ENCODE measurements at regions not wholly inside any gene's neighbourhood (a gene's known extent, or its start where the extent isn't known, plus 50 kb on each side); places are given as distances from the start of the nearest gene placed in this dataset.

DNA sequence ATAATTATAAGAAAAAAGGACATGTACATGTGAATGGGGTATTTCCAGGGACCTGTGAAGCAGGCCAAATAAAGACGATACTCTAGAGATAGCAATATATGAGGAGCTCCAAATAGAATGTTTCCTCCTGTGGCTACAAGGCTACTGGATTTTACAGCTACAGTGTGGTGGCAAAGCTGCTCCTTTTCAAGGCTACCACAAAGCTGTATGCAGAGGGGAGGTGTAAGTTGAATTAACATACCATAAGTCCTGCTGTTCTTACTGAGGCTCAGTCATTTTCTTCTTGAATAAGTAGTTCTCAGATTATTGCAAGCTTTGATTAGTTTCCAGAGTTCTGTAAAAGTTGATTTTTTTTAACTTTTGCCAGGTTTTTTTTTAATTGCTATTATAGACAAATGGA lies 1184.6 kb upstream of the EPHA6 start:
- no peak overlapping the region for H3K9ac ChIP-seq (ENCODE audit: low read depth in 1 of 2, low read length in 2 of 2)

DNA sequence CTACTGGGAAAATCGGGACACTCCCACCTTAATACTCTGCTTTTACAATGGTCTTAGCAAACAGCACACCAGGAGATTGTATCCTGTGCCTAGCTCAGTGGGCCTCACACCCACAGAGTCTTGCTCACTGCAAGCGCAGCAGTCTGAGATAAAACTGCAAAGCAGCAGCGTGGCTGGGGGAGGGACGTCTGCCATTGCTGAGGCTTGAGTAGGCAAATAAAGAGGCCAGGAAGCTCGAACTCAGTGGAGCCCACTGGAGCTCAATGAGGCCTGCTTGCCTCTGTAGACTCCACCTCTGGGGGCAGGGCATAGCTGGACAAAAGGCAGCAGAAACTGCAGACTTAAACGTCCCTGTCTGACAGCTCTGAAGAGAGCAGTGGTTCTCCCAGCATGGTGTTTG lies 1169.1 kb upstream of the EPHA6 start:
- Histone ChIP-seq H3K27ac (ENCODE audit: low read depth in 2 of 2, low read length in 2 of 2) (no peak overlapping the region), H3K4me3 (ENCODE audit: low read length in 2 of 2) (no peak overlapping the region), H3K4me1 (ENCODE audit: control insufficient read depth in 2 of 2, insufficient read depth in 2 of 2, low read length in 2 of 2) (no peaks in the 10 kb centered on the region), H3K9me3 (ENCODE audit: control insufficient read depth in 2 of 2, low read length in 2 of 2) (no peaks in the 10 kb centered on the region), H3K9ac (ENCODE audit: low read depth in 1 of 2, low read length in 2 of 2) (no peak overlapping the region), H3K27me3 (ENCODE audit: control insufficient read depth in 2 of 2, insufficient read depth in 2 of 2, low read length in 2 of 2) (no peaks in the 10 kb centered on the region), H3K36me3 (ENCODE audit: control insufficient read depth in 2 of 2, insufficient read depth in 2 of 2, low read length in 2 of 2) (no peaks in the 10 kb centered on the region)

More for the DNA sequence above, 1184.6 kb upstream of the EPHA6 start:
- H3K9me3 ChIP-seq (ENCODE audit: control insufficient read depth in 2 of 2, low read length in 2 of 2), result no peaks in the 10 kb centered on the region
- no peaks in the 10 kb centered on the region for H3K36me3 ChIP-seq (ENCODE audit: control insufficient read depth in 2 of 2, insufficient read depth in 2 of 2, low read length in 2 of 2)
- H3K27ac ChIP-seq (ENCODE audit: low read depth in 2 of 2, low read length in 2 of 2), result no peak overlapping the region
- no peak overlapping the region for H3K4me3 ChIP-seq (ENCODE audit: low read length in 2 of 2)
- no peaks in the 10 kb centered on the region for H3K4me1 ChIP-seq (ENCODE audit: control insufficient read depth in 2 of 2, insufficient read depth in 2 of 2, low read length in 2 of 2)
- no peaks in the 10 kb centered on the region for H3K27me3 ChIP-seq (ENCODE audit: control insufficient read depth in 2 of 2, insufficient read depth in 2 of 2, low read length in 2 of 2)

DNA sequence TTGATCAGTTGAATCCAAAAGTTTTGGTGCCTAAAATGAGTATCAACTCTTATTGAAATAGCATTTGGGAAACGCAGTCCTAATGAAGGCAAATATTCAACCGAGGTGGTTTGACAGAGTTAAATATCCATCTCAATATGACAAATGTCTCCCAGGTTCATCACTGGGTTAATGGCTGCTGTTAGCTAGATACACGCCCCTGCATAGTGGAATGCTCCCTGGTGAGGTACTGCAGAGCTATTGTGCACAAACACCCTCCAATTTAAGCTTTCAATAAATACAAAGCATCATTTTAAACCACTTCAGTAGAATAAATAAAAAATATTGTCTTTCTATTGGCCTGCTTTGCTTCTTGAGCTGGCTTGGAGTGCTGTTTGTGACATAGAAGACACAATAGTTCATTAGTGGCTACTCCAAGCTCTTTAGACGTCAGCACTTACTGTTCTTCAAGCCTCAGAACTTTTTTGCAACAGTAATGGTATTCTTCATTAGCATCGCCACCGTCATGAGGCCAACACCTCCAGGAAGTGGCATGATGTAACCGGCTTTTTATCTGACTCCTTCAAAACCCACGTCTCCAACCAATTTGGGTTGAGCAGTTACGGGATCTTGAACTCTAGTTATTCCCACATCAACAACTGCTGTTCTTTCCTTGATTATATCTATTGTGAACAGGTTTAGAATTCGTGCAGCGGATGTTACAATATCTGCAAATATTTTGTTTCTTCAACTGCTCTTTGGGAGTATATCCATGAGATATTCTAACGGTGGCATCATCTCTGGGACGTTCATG lies 1159.6 kb upstream of the EPHA6 start:
- peaks cover 0 to 2% of the 10 kb centered on the region in 2 donors for H3K9me3 ChIP-seq (ENCODE audit: control insufficient read depth in 2 of 2, low read length in 2 of 2)
- H3K9ac ChIP-seq (ENCODE audit: low read depth in 1 of 2, low read length in 2 of 2), result no peak overlapping the region
- H3K36me3 ChIP-seq (ENCODE audit: control insufficient read depth in 2 of 2, insufficient read depth in 2 of 2, low read length in 2 of 2), result no peaks in the 10 kb centered on the region
- no peak overlapping the region for H3K4me3 ChIP-seq (ENCODE audit: low read length in 2 of 2)
- H3K27me3 ChIP-seq (ENCODE audit: control insufficient read depth in 2 of 2, insufficient read depth in 2 of 2, low read length in 2 of 2), result no peaks in the 10 kb centered on the region
- no peak overlapping the region for H3K27ac ChIP-seq (ENCODE audit: low read depth in 2 of 2, low read length in 2 of 2)
- no peaks in the 10 kb centered on the region for H3K4me1 ChIP-seq (ENCODE audit: control insufficient read depth in 2 of 2, insufficient read depth in 2 of 2, low read length in 2 of 2)

DNA sequence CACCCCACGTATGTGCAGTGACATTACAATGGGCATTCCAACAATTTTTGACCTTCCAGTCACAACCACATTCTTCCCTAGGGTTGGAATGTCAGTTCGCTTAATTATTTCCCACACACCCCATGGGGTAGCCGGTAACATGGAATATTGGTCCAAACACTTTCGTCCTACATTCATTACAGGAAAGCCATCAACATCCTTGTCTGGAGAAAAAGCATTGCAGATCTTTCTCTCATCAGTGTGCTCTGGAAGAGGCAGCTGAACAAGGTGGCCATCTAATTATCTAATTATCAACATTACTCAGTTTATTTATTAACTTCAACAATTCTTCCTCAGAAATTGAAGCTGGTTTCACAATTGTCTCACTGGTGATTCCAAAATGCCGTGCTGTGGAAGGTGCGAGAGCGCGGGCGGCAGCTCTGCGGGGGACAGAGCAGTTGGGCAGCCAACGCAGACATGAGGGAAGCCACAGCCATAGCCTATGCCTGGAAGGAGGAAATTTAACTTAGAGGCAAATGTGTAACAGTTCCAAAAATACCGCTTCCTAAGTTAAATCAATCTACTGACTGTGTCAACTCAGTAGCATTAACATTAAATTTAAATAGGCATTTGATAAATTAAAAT lies 1158.9 kb upstream of the EPHA6 start:
- Histone ChIP-seq H3K27ac (ENCODE audit: low read depth in 2 of 2, low read length in 2 of 2) (no peak overlapping the region), H3K9ac (ENCODE audit: low read depth in 1 of 2, low read length in 2 of 2) (no peak overlapping the region), H3K9me3 (ENCODE audit: control insufficient read depth in 2 of 2, low read length in 2 of 2) (peaks cover 0 to 2% of the 10 kb centered on the region in 2 donors), H3K27me3 (ENCODE audit: control insufficient read depth in 2 of 2, insufficient read depth in 2 of 2, low read length in 2 of 2) (no peaks in the 10 kb centered on the region), H3K36me3 (ENCODE audit: control insufficient read depth in 2 of 2, insufficient read depth in 2 of 2, low read length in 2 of 2) (no peaks in the 10 kb centered on the region), H3K4me1 (ENCODE audit: control insufficient read depth in 2 of 2, insufficient read depth in 2 of 2, low read length in 2 of 2) (no peaks in the 10 kb centered on the region), H3K4me3 (ENCODE audit: low read length in 2 of 2) (no peak overlapping the region)

DNA sequence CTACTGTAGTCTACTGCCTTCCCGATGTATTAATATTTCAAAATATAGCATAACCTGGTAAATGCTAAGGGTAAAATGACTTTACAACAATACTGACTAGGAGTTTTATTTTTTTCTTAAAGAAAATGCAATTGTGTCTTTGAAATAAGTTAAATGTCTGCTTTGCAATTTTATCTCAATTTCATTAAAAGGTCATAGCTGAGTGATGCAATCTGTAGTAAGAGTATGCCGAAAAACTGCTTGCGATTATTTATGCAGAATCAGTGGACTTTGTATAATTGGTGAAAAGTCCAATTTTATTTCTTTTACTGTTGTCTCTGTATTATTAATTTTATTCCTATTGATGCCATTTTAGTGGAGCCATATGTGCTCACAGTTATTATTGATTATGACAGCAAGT lies 1143.6 kb upstream of the EPHA6 start:
- no peaks in the 10 kb centered on the region for H3K36me3 ChIP-seq (ENCODE audit: control insufficient read depth in 2 of 2, insufficient read depth in 2 of 2, low read length in 2 of 2)
- no peak overlapping the region for H3K4me3 ChIP-seq (ENCODE audit: low read length in 2 of 2)
- no peaks in the 10 kb centered on the region for H3K4me1 ChIP-seq (ENCODE audit: control insufficient read depth in 2 of 2, insufficient read depth in 2 of 2, low read length in 2 of 2)

DNA sequence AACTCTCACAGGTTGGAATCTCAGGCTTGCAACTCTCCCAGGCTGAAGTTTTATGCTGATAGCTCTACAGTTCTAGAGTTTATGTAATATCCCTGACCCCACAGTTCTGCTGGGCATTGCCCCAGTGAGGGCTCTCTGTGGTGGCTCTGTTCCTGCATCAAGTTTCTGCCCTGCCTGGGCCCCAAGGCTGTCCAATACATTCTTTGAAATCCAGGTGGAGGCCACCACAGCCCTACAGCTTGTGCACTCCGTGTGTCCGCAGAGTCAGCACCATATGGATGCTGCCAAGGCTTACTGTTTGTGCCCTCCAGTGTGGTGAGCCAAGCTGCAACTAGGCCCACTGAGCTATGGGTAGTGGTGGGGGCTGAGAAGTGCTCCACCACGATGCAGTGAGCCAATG lies 1141.2 kb upstream of the EPHA6 start:
- H3K27me3 ChIP-seq (ENCODE audit: control insufficient read depth in 2 of 2, insufficient read depth in 2 of 2, low read length in 2 of 2), result no peaks in the 10 kb centered on the region

More for the DNA sequence above, 1143.6 kb upstream of the EPHA6 start:
- Histone ChIP-seq H3K27ac (ENCODE audit: low read depth in 2 of 2, low read length in 2 of 2) (no peak overlapping the region), H3K9me3 (ENCODE audit: control insufficient read depth in 2 of 2, low read length in 2 of 2) (no peaks in the 10 kb centered on the region), H3K9ac (ENCODE audit: low read depth in 1 of 2, low read length in 2 of 2) (no peak overlapping the region), H3K27me3 (ENCODE audit: control insufficient read depth in 2 of 2, insufficient read depth in 2 of 2, low read length in 2 of 2) (no peaks in the 10 kb centered on the region)

DNA sequence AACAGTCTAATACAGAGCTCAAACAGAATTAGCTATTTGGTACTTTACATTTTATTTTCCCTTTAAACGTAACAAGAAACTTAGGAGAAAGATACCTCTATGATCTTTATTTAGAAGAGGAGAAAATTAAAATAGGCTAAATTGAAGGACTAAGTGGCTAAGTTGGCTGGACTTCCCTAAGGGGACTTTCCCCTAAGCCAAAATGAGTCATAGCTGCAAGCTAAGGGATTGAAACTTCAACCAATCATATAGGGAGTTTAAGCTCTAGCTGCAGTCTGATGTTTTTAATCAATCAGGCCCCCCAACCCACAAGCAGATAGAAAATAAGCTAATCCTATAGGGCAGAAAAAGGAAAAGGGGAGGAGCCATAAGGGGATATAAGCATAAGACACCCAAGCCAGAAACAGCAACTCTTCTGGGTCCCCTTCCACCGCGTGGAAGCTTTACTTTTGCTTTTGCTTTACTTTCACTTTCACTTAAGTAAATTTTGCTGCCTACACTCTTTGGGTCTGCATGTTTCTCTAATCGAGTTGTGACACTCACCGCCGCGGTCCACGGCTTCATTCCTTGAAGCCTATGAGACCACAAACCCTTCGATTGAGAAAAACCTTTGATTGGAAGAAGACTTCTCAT lies 1108.5 kb upstream of the EPHA6 start:
- no peak overlapping the region for H3K9ac ChIP-seq (ENCODE audit: low read depth in 1 of 2, low read length in 2 of 2)
- H3K4me1 ChIP-seq (ENCODE audit: control insufficient read depth in 2 of 2, insufficient read depth in 2 of 2, low read length in 2 of 2), result no peaks in the 10 kb centered on the region
- H3K4me3 ChIP-seq (ENCODE audit: low read length in 2 of 2), result peak overlapping the region; percentile 39 to 49

More for the DNA sequence above, 1141.2 kb upstream of the EPHA6 start:
- H3K27ac ChIP-seq (ENCODE audit: low read depth in 2 of 2, low read length in 2 of 2), result no peak overlapping the region
- no peak overlapping the region for H3K9ac ChIP-seq (ENCODE audit: low read depth in 1 of 2, low read length in 2 of 2)
- H3K4me1 ChIP-seq (ENCODE audit: control insufficient read depth in 2 of 2, insufficient read depth in 2 of 2, low read length in 2 of 2), result no peaks in the 10 kb centered on the region
- H3K36me3 ChIP-seq (ENCODE audit: control insufficient read depth in 2 of 2, insufficient read depth in 2 of 2, low read length in 2 of 2), result no peaks in the 10 kb centered on the region
- no peak overlapping the region for H3K4me3 ChIP-seq (ENCODE audit: low read length in 2 of 2)
- no peaks in the 10 kb centered on the region for H3K9me3 ChIP-seq (ENCODE audit: control insufficient read depth in 2 of 2, low read length in 2 of 2)

DNA sequence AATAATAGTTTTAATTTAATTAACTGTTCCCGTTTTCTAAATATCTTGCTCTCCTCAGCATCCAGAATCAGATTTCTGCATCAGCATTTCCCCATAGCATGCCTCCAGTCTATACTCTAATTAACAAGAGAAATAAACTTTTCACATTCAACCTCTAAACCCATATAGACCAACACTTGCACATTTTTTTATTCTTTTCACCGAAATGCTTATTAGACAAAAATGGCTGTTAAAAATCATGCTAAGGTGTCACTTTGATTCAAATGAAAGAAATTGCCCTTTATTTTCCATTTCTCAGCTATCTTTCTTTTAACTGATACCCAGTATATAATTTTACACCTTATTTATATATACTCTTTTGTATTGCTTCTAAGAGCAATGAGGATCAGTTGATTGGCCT lies 1107.1 kb upstream of the EPHA6 start:
- H3K9ac ChIP-seq (ENCODE audit: low read depth in 1 of 2, low read length in 2 of 2), result no peak overlapping the region
- no peaks in the 10 kb centered on the region for H3K4me1 ChIP-seq (ENCODE audit: control insufficient read depth in 2 of 2, insufficient read depth in 2 of 2, low read length in 2 of 2)
- H3K36me3 ChIP-seq (ENCODE audit: control insufficient read depth in 2 of 2, insufficient read depth in 2 of 2, low read length in 2 of 2), result no peaks in the 10 kb centered on the region
- no peak overlapping the region for H3K4me3 ChIP-seq (ENCODE audit: low read length in 2 of 2)
- H3K27me3 ChIP-seq (ENCODE audit: control insufficient read depth in 2 of 2, insufficient read depth in 2 of 2, low read length in 2 of 2), result no peaks in the 10 kb centered on the region
- H3K27ac ChIP-seq (ENCODE audit: low read depth in 2 of 2, low read length in 2 of 2), result no peak overlapping the region
- no peaks in the 10 kb centered on the region for H3K9me3 ChIP-seq (ENCODE audit: control insufficient read depth in 2 of 2, low read length in 2 of 2)

More for the DNA sequence above, 1108.5 kb upstream of the EPHA6 start:
- no peaks in the 10 kb centered on the region for H3K27me3 ChIP-seq (ENCODE audit: control insufficient read depth in 2 of 2, insufficient read depth in 2 of 2, low read length in 2 of 2)
- no peaks in the 10 kb centered on the region for H3K36me3 ChIP-seq (ENCODE audit: control insufficient read depth in 2 of 2, insufficient read depth in 2 of 2, low read length in 2 of 2)
- no peaks in the 10 kb centered on the region for H3K9me3 ChIP-seq (ENCODE audit: control insufficient read depth in 2 of 2, low read length in 2 of 2)
- H3K27ac ChIP-seq (ENCODE audit: low read depth in 2 of 2, low read length in 2 of 2), result no peak overlapping the region

DNA sequence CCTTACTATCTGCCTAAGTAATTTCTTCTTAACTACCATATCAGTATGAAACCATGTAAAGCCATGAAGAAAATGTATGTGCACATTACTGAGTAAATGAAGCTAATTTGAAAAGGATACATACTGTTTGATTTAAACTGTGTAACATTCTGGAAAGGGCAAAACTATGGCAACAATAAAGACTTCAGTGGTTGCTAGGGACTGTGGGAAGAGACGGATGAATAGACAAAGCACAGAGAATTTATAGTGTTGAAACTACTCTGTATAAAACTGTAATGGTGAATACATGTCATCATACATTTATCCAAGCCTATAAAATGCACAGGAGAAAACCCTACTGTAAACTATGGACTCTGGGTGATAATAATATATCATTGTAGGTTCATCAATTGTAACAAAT lies 1103.7 kb upstream of the EPHA6 start:
- Histone ChIP-seq H3K27me3 (ENCODE audit: control insufficient read depth in 2 of 2, insufficient read depth in 2 of 2, low read length in 2 of 2) (no peaks in the 10 kb centered on the region), H3K9me3 (ENCODE audit: control insufficient read depth in 2 of 2, low read length in 2 of 2) (no peaks in the 10 kb centered on the region), H3K4me1 (ENCODE audit: control insufficient read depth in 2 of 2, insufficient read depth in 2 of 2, low read length in 2 of 2) (no peaks in the 10 kb centered on the region), H3K36me3 (ENCODE audit: control insufficient read depth in 2 of 2, insufficient read depth in 2 of 2, low read length in 2 of 2) (no peaks in the 10 kb centered on the region), H3K4me3 (ENCODE audit: low read length in 2 of 2) (no peak overlapping the region), H3K27ac (ENCODE audit: low read depth in 2 of 2, low read length in 2 of 2) (no peak overlapping the region), H3K9ac (ENCODE audit: low read depth in 1 of 2, low read length in 2 of 2) (no peak overlapping the region)

DNA sequence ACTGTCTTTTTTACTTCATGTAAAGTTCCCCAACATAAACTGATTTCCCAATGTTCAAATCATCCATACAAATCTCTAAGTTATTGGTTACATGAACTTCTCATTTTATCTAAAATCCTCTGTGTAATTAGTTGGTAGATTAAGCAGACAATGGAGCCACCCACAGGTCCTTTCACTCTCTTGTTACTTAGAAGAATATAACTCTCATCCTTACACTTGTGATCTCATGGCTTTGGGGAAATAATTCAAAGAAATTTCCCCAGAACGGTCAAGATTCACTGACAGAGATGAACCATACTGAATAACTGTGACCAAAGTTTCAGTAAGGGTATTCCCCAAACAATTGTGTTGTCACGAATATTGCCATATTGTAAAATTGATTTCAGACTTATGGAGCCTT lies 1102.6 kb upstream of the EPHA6 start:
- H3K4me1 ChIP-seq (ENCODE audit: control insufficient read depth in 2 of 2, insufficient read depth in 2 of 2, low read length in 2 of 2), result no peaks in the 10 kb centered on the region
- no peak overlapping the region for H3K4me3 ChIP-seq (ENCODE audit: low read length in 2 of 2)
- no peak overlapping the region for H3K27ac ChIP-seq (ENCODE audit: low read depth in 2 of 2, low read length in 2 of 2)

More for the DNA sequence above, 1102.6 kb upstream of the EPHA6 start:
- H3K9ac ChIP-seq (ENCODE audit: low read depth in 1 of 2, low read length in 2 of 2), result no peak overlapping the region
- no peaks in the 10 kb centered on the region for H3K36me3 ChIP-seq (ENCODE audit: control insufficient read depth in 2 of 2, insufficient read depth in 2 of 2, low read length in 2 of 2)
- no peaks in the 10 kb centered on the region for H3K27me3 ChIP-seq (ENCODE audit: control insufficient read depth in 2 of 2, insufficient read depth in 2 of 2, low read length in 2 of 2)
- no peaks in the 10 kb centered on the region for H3K9me3 ChIP-seq (ENCODE audit: control insufficient read depth in 2 of 2, low read length in 2 of 2)
